ENCODE measurements at regions not wholly inside any gene's neighbourhood (a gene's known extent, or its start where the extent isn't known, plus 50 kb on each side); places are given as distances from the start of the nearest gene placed in this dataset.
"Not testable (repeated sequence)": the region's sequence is repeated elsewhere in the genome, so short reads cannot be mapped to it uniquely, and the experiment has no call there.

DNA sequence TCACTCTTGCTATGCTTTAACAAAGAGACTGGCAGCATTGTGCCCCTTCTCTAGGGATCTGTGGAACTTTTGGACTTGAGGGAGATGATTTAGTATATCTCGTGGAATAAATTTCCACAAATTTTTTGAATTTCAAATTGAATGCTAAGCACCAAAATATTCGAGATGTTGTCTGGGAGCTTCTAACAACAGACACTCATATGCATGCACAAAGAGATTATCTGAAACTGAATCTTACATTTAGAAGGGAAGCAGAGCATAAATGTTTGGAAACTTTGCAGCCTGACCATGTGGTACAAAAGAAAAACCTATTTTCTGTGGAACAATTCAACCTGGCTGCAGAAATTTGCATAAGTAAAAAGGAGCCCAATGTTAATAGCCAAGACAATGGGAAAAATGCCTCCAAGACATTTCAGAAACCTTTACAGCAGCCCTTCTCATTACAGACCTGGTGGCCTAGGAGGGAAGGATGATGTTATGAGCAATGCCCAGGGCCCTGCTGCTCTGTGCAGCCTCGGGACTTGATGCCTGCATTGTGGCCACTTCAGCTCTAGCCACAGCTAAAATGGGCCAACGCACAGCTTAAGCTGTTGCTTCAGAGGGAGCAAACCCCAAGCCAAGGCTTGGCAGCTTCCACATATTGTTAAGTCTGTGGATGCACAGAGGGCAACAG is 285.8 kb upstream of the FAM174A start:
- no peak for DNase-seq

DNA sequence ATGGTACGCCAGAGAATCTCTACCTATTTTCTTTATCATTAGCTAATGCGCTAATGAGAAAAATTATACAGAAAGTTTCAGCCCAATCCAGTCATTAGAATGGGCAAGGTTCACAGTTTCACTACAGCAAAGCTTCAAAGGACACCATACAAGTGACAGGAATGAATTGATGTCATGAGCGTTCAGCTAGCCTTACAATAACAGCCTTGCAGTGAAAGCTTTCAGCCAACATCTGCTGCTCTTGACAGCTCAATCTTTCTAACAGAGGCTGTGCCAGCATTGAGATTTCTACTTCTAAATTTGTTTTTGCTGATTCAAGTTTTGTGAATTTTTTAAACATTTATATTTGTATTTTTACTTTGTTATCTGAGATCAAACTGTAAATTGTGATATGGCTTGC is 302.4 kb upstream of the FAM174A start:
- DNase-seq, result no peak

DNA sequence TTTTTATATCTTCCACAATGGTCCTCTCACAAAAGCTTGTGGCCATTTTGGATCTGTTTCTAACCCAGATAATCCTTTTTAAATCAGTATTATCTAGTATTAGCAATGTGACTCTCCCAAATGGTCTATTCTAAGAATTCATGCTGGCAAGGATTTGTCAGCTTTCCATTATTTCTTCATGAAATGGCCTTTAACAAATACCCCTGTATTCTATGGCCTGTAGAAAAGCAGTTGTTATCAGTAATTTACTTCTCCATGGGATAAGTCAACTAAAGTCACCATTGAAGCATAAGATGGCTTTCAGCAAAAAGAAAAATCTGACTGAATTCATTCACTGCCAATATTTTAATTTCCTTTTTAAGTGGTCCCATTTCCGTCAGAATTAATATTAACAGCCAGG is 346.4 kb upstream of the FAM174A start:
- DNase-seq, result no peak

DNA sequence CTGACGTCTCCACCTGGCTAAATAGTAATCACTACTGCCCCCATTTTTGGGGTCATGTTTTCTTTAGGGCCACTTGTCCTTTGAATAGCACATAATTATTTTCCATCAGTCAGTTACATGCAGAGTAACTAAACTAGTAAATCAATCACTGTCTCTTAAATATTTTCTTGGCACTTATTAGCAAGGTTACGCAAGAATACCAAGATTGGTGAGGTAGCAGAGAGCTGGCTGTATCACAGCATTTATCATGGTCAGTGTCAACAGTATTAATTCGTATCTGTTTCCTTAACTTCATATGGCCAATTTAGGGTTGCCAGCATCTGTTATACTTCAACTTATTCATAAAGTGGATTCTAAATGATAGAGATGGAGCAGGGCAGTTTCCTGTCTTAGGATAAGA is 346.8 kb upstream of the FAM174A start:
- no peak for DNase-seq

DNA sequence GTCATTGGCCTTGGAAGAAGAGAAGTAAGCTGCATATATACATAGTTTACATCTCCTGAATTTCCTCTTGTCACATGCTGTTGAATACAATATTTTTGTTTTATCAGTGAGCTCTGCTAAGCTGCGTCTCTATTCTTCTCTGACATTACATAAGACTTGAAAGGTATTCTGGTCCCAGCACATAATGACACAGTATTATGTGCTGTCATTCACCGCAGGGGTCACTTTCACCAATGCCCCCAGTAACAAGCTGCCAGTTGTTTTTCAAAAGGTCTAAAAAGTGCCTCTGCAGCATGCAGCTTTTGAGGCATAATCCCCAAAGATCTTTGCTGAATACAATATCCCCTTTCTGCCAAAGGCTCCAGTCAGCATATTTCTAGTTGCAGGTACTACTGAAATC is 349.0 kb upstream of the FAM174A start:
- DNase-seq, result no peak

DNA sequence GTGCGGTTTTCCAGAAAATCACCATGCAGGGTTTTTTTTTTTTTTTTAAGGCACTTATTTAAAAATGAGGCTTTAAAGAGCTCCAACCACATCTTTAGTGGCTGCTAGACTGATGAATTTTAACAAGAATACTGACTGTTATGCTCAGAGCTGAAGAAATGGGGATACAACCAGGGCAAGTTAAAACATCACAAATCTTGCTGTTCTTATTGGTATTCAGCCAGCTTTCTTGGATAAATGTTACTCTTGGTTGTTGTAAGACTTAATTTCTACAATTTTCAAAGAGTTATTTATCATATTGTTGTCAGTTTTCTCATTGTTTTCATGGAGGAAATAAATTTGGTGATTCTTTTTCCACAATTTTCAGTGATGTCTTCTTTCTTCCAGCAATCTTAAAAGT is 352.8 kb upstream of the FAM174A start:
- no peak for DNase-seq

DNA sequence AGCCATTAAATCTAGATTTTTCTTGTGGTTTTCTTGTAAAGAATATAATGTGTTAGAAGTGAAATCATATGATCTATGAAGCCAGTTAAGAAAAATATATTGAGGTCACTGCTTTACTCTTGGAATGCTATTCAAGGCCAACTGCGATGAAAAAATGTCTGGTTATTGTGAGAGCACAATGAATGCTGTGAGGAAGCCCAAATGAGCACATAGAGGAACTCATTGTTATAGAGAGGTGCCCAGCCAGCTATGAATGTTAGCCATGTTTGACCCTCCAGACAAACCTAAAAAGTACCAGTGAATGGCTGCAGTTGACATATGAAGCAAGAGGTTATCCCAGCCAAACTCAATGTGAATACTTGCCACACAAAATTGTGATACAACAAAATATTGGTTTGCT is 359.8 kb upstream of the FAM174A start:
- no peak for DNase-seq

DNA sequence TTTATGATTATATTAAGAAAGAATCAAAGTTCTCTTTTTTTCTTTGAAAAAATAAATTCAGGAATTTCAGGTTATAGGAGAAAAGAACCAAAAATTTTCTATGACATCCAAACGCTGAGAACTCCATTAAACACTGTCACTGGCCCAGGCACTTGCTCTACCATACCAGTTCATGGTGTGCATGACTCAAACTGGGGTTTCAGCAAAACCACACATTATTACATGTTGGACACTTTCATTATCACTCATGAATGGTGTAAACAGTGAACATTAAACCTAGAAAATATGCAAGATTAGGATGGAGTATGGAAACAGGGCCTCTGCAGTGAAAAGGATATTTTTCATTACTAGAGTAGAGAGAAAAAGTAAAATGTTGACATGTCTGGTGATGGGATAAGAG is 369.9 kb upstream of the FAM174A start:
- DNase-seq, result no peak

DNA sequence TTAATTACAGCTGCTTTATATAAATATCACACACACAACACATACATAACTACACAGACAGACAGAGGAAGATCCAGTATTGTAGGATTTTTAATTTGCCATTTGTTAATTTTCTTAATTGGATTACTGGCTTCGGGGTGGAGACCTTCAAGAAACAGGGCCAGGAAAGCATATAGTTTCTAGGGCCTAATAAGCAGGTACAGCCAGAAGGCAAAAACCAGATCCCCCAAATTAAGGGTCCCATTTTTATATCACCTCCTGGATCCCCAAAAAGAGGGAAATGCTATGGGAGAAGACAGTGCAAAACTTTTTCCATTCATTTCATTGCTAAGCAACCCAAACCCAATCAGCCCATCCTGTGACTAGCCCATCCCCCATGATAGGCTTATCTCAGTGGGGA is 373.3 kb upstream of the FAM174A start:
- no peak for DNase-seq

DNA sequence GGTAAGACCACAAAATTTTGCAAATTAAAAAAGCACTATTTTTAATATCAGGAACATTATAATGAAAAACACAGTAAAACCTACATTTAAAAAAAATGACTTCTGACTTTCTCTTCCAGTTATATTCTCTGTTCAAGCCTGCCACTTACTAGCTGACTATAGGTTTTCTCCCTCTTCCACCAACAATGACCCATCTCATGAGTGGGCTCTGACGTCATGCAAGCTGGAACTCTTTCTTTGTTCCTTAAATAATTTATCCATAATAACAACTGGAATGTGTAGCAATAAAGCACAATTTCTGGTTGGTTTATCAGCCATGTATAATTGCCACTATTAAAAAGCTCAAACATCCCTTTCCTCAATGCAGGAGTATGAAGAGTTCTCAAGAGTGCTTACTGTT is 378.1 kb upstream of the FAM174A start:
- DNase-seq, result no peak

DNA sequence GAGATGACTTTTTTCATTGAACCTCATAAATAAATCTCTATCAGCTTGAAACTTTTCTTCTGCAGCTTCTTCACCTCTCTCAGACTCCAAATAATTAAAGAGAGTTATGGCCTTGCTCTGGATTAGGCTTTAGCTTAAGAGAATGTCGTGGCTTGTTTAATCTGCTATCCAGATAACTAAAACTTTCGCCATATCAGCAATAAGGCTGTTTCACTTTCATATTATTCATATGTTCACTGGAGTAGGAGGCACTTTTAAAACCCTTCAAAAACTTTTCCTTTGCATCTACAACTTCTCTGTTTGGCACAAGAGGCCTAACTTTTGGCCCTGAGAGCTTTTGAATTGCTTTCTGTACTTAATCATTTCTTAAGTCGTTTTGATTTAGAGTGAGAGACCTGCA is 386.9 kb upstream of the FAM174A start:
- DNase-seq, result no peak

DNA sequence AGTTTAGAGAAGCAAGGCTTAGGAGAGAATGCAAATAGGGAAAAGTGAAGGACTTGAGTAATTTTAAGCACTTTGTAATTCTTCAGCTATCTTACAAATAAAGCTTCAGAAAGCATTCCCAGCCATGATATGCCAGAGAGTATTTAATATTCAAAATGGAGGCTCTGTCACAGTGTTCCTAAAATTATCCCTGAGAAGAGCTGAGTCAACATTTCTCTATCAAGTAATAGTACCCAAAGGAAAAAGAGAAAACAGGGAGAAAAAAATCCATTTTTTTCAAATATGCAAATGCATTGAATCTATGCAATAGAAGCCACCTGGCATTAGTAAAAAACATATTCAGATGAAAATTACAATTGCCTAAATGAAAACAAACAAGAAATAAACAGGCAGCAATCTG is 392.6 kb upstream of the FAM174A start:
- DNase-seq, result no peak

DNA sequence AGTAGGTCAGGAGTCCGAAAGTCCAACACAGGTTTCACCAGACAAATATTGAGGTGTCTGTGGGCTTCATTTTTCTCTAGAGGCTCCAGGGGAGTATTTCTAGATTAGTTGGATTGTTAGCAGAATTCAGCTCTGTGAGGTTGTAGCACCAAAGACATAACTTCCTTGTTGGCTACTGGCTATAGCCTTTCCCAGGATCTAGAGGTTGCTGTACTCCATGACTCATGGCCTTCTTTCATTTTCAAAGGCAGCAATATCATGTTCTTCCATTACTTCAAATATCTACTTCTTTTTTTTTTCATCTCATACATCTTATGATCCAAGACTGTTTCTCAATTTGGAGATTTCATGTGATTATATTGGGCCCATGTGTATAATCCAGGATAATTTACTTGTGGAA is 404.0 kb upstream of the FAM174A start:
- DNase-seq, result no peak

DNA sequence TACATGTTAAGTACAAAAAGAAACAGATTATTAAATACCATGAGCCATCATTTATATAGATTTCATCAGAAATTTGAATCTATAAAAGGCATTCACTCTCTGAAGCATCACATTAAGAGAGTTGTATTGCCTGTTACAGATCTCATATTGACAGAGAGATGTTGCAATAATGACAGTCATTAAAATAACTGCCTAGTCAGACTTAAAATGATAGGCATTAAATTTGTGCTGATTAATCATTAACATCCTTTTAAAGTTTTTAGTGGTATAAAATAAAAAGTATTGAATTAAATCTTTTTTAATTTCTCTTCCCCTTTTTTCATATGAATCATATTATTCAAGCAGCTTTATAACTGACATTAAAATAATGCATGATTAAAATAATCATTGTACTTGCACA is 404.9 kb upstream of the FAM174A start:
- DNase-seq, result no peak

DNA sequence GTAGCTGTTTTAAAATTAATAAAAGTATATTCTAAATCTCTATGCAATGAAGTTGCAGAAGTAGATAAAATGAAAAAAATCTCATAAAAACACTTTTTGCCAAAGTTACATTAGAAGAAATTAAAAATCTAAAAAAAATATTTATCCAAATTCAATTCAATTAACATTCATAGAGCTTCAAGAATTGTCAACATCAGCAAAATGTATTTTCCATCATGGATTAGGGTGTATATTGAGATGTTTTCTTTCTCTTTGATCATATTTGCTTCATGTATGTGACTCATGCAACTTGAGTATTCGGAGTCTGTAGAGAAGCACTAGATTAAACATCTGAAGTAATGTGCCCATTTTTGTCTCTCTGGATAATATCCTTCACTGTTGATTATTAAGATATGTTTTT is 415.3 kb upstream of the FAM174A start:
- DNase-seq, result no peak

DNA sequence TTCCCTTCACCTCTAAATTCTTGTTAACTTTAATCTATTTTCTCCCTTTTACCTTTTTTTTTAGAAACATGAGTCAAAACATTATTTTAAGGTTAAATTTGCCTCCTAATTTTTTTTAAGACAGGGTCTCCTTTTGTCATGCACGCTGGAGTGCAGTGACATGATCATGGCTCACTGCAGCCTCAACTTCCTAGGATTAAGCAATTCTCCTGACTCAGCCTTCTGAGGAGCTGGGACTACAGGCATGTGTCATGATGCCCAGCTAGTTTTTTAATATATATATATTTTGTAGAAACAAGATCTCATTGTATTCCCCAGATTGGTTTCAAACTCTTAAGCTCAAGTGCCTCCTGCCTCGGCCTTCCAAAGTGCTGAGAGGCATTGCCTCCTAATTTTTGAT is 424.7 kb upstream of the FAM174A start:
- DNase-seq, result no peak

DNA sequence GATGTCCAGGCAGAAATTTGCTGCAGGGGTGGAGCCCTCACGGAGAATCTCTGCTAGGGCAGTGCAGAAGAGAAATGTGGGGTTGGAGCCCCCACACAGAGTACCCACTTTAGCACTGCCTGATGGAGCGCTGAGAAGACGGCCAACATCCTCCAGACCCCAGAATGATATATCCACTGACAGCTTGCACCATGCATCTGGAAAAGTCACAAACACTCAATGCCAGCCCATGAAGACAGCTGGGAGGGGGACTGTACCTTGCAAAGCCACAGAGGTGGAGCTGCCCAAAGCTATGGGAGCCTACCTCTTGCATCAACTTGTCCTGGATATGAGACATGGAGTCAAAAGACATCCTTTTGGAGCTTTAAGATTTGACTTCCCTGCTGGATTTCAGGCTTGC is 426.3 kb upstream of the FAM174A start:
- DNase-seq, result no peak

DNA sequence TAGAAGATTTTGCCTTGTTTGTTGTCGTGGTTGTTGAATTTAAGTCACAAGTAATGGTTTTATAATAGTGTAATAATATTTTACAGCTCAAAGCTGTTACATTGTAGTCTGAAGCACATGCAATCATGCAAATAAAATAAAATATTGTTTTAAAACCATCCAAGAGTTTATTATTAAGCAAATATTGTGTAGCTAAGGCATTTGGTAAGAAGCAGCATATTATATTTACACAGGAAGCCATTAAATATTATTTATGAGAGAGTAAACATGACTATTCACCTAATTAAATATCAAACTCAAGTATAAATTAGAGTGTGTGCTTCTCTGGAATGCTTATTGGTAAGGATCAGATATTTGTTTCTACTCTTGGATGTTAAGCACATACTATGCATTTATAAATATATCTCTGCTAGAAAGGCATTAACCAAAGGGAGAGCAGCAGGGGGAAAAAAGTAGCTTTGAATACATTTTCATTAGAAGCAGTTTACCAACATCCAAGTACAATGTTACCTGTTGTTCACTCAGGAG is 431.5 kb upstream of the FAM174A start:
- DNase-seq, result not testable (repeated sequence)

DNA sequence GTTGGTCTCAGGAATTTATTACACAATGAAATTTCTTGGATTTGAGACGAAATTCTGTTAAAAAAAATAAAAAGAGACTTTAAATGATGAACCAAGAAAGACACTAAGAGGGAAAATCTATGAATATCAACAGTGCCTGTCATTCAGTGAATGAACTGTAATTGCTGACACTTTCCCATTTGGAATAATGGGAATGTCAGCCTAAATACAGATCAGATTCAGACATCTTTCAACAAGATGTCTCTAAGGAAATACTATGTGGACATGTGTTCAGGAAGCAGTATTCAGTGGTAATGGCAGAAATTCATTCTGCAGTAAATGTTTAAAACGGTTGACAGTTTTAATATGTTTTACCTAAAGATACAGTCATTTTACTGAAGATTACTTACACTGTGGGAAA is 433.7 kb upstream of the FAM174A start:
- not testable (repeated sequence) for DNase-seq

DNA sequence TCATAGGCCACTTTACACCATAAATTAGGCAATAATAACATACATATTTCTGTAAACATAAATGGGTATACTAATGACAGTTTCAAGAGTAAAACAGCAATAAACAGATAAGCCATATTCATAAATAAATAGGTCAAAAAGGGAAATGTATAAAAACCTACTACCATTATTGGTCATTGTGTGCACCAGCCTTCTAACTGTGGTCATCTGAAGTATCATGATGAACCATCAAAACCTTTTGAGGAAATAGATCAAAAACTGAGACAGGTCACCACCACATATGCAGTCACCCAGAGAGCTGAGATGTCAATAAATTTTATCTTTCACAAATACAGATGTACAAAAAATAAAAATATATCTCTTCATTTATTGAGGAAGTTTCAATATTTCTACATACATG is 438.8 kb upstream of the FAM174A start:
- DNase-seq, result not testable (repeated sequence)

DNA sequence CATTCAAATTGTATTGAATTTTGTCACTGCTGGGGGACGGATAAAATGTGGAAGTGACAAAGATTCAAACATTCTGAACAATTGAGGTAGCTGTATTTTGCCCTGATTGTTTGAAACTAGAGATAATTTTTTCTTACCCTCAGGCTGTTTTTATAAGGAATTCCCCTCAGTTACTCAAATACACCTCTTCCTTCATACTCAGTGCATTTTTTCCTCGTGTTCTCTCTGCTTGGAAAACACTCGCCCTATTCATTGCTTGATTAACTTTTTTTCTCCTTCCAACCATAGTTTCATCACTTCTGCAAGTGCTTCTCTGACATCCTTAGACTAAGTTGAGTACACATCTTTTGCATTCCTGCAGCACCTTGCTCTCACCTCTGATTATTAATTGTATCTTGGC is 454.5 kb upstream of the FAM174A start:
- not testable (repeated sequence) for DNase-seq

DNA sequence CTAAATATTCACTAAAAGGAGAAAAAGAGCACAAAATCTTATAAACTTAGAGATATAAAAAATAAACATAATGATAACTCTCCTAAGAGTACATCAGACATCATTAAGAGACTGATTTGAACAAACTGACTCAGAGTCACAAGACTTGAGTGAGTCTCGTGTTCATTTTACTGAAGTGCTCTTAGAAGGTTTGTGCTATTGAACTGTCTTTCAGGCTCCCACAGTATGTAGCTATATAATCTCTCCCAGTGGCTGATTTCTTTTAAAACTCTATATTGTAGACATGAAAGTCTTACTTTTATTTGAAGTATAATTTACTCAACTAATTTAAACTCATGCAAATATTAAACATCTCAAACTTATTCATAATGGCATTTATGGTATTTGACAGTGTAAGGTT is 456.0 kb upstream of the FAM174A start:
- not testable (repeated sequence) for DNase-seq

DNA sequence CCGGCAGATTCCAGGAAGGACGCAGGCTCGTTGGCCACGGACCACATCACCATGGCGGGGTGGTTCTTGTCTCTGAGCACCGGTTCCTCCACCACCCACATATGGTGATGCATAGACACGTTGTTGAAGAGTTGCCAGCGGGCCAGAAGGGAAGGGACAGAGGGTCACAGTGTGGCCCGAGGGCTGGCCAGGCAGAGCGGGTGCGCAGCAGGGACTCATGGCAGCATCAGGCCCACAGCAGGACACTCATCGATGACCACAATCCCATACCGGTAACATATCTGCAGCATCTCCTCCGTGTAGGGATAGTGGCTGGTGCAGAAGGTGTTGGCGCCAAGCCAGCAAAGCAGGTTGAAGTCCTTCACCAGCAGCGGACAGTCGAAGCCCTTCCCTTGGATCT is 469.2 kb upstream of the FAM174A start:
- not testable (repeated sequence) for DNase-seq

DNA sequence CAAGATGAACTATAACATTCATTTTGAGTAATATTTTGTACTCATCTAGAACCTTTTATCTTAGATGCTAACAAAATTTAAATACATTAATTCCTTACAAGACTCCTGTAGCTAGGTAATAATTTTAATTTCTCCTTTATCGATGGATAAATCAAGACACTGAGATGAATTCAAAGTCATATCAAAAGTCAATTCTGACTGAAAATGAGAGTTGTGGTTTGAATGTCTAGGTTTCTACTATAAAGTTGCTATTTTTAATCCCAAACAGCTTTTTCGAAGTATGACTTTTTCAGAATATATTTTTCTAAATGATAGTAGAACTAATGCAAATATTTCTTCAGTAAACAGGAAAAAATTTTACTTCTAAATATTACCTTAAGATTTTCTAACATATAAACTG is 491.7 kb upstream of the FAM174A start:
- DNase-seq, result no peak
